H1 (cell line): ENCODE measurements at regions not wholly inside any gene's neighbourhood (a gene's known extent, or its start where the extent isn't known, plus 50 kb on each side); places are given as distances from the start of the nearest gene placed in this dataset.

ENCODE experiments used
- CTCF ChIA-PET: fragments of 300-600 bp; sonication (Branson Sonifier 250); formaldehyde crosslinking; loops from one replicate; lab custom pipeline; 2021; ENCODE audit not compliant: partially characterized antibody; lab: Charles Lee
- POLR2A ChIA-PET: fragments of 300-600 bp; sonication (Branson Sonifier 250); formaldehyde crosslinking; loops from one replicate; lab custom pipeline; 2021; ENCODE audit warnings: inconsistent platforms; ENCODE audit not compliant: partially characterized antibody; lab: Charles Lee
- DNase-seq, 2 experiments: peaks; one replicate each; pipeline versions ENCODE4 v3.0.0 to v3.0.0-alpha.2; 2010 to 2022; ENCODE audit warnings: low spot score in 2 of 2, low read depth in 1 of 2, mixed read lengths in 1 of 2
- FAIRE-seq: peaks from 2 replicates; lab custom pipeline; 2011; peaks lifted over from hg19 to GRCh38; lab: Jason Lieb, UNC
- H2AFZ ChIP-seq: 2 replicates; pipeline ENCODE4 v1.8.1; 2012; ENCODE audit warnings: low read length, inconsistent platforms
- H2AK5ac ChIP-seq: 2 replicates; pipeline ENCODE4 v1.6.1; 2013; ENCODE audit warnings: low read depth, low read length
- H2BK120ac ChIP-seq: replicated peaks from 2 replicates; pipeline ENCODE3; 2013; ENCODE audit warnings: low read depth, low read length, inconsistent platforms
- H2BK12ac ChIP-seq: 2 replicates; pipeline ENCODE4 v1.6.1; 2013; ENCODE audit warnings: low read depth, low read length
- H2BK15ac ChIP-seq: 2 replicates; pipeline ENCODE4 v1.6.1; 2013; ENCODE audit warnings: low read length
- H2BK20ac ChIP-seq: 2 replicates; pipeline ENCODE4 v1.6.1; 2013; ENCODE audit warnings: low read length
- H2BK5ac ChIP-seq: 2 replicates; pipeline ENCODE4 v1.6.1; 2013; ENCODE audit warnings: low read depth, low read length
- H3K14ac ChIP-seq: 2 replicates; pipeline ENCODE4 v1.6.1; 2013; ENCODE audit warnings: inconsistent platforms; ENCODE audit not compliant: insufficient read length
- H3K18ac ChIP-seq: 2 replicates; pipeline ENCODE4 v1.6.1; 2013; ENCODE audit warnings: low read length; ENCODE audit errors: extremely low read depth
- H3K23ac ChIP-seq: 2 replicates; pipeline ENCODE4 v1.6.1; 2013; ENCODE audit warnings: inconsistent platforms; ENCODE audit not compliant: insufficient read length
- H3K23me2 ChIP-seq: 2 replicates; pipeline ENCODE4 v1.6.1; 2013; ENCODE audit warnings: low read depth, low read length
- H3K27ac ChIP-seq: 2 replicates; pipeline ENCODE4 v1.6.1; 2011; ENCODE audit warnings: low read depth, low read length, inconsistent platforms
- H3K27me3 ChIP-seq, 4 experiments: replicated peaks in 1 of 4; 1 replicate in 1 of 4; 2 replicates in 3 of 4; pipeline versions ENCODE4 v1.6.1 to v1.8.1; 2011 to 2013; ENCODE audit warnings: low read length in 3 of 4, mild to moderate bottlenecking in 3 of 4, inconsistent platforms in 2 of 4, mixed read lengths in 2 of 4, moderate library complexity in 1 of 4; ENCODE audit not compliant: control insufficient read depth in 3 of 4, insufficient read depth in 3 of 4; ENCODE audit errors: extremely low read depth in 1 of 4
- H3K36me3 ChIP-seq, 4 experiments: 2 replicates each; pipeline versions ENCODE4 v1.6.1 to v1.8.1; 2011 to 2013; ENCODE audit warnings: mild to moderate bottlenecking in 4 of 4, low read length in 3 of 4, moderate library complexity in 2 of 4, control low read depth in 1 of 4, inconsistent platforms in 1 of 4; ENCODE audit not compliant: insufficient read depth in 4 of 4, control insufficient read depth in 2 of 4
- H3K4ac ChIP-seq: replicated peaks from 2 replicates; pipeline ENCODE3; 2013; ENCODE audit warnings: low read length, low read depth, mixed read lengths, inconsistent platforms; ENCODE audit not compliant: insufficient read length
- H3K4me1 ChIP-seq, 4 experiments: replicated peaks in 1 of 4; 1 replicate in 1 of 4; 2 replicates in 3 of 4; pipeline versions ENCODE4 v1.6.1 to v1.8.1; 2011 to 2013; ENCODE audit warnings: low read length in 3 of 4, inconsistent platforms in 2 of 4, mixed read lengths in 1 of 4; ENCODE audit not compliant: insufficient read depth in 4 of 4, control insufficient read depth in 3 of 4
- H3K4me2 ChIP-seq, 2 experiments: 2 replicates each; pipeline versions ENCODE4 v1.6.1 to v1.8.1; 2011 to 2013; ENCODE audit warnings: low read depth in 2 of 2, low read length in 2 of 2, control low read depth in 1 of 2, inconsistent platforms in 1 of 2, mild to moderate bottlenecking in 1 of 2; ENCODE audit not compliant: insufficient read depth in 1 of 2
- H3K4me3 ChIP-seq, 4 experiments: fragments of 200-600, 300-600 bp in 1 of 4; sonication (generic), shearing (Covaris generic), sonication (Bioruptor Twin) in 1 of 4; 2 replicates each; pipeline versions ENCODE4 v1.5.1 to v1.8.1; 2011 to 2016; ENCODE audit warnings: low read length in 4 of 4, low read depth in 3 of 4, control low read depth in 2 of 4, inconsistent platforms in 2 of 4, mild to moderate bottlenecking in 2 of 4, mixed read lengths in 1 of 4, moderate library complexity in 1 of 4; ENCODE audit not compliant: insufficient read depth in 2 of 4; ENCODE audit errors: extremely low read depth in 1 of 4
- H3K56ac ChIP-seq: replicated peaks from 2 replicates; pipeline ENCODE3; 2013; ENCODE audit warnings: low read depth, mild to moderate bottlenecking, mixed read lengths, low read length, inconsistent platforms; ENCODE audit not compliant: insufficient read length
- H3K79me1 ChIP-seq: 2 replicates; pipeline ENCODE4 v1.6.1; 2013; ENCODE audit warnings: low read depth, low read length, control low read depth
- H3K79me2 ChIP-seq, 2 experiments: 2 replicates each; pipeline versions ENCODE4 v1.6.1 to v1.8.1; 2012 to 2013; ENCODE audit warnings: low read length in 2 of 2, mild to moderate bottlenecking in 2 of 2, inconsistent platforms in 1 of 2; ENCODE audit not compliant: insufficient read depth in 2 of 2, control insufficient read depth in 1 of 2
- H3K9ac ChIP-seq, 4 experiments: replicated peaks in 1 of 4; 1 replicate in 1 of 4; 2 replicates in 3 of 4; pipeline versions ENCODE4 v1.6.1 to v1.8.1; 2011 to 2013; ENCODE audit warnings: low read depth in 3 of 4, low read length in 3 of 4, control low read depth in 2 of 4, mild to moderate bottlenecking in 2 of 4, moderate library complexity in 2 of 4, inconsistent platforms in 1 of 4; ENCODE audit errors: extremely low read depth in 1 of 4
- H3K9me3 ChIP-seq, 2 experiments: 2 replicates each; pipeline versions ENCODE4 v1.6.1 to v1.8.1; 2012 to 2013; ENCODE audit warnings: mild to moderate bottlenecking in 2 of 2, moderate library complexity in 2 of 2, control low read depth in 1 of 2, inconsistent platforms in 1 of 2, low read depth in 1 of 2, low read length in 1 of 2, mixed read lengths in 1 of 2; ENCODE audit not compliant: insufficient read depth in 2 of 2
- H4K20me1 ChIP-seq, 2 experiments: replicated peaks in 1 of 2; 2 replicates each; pipeline versions ENCODE3 to v1.8.1; 2011 to 2013; ENCODE audit warnings: inconsistent platforms in 2 of 2, low read length in 2 of 2, mild to moderate bottlenecking in 1 of 2; ENCODE audit not compliant: insufficient read depth in 2 of 2, control insufficient read depth in 1 of 2
- H4K5ac ChIP-seq: 2 replicates; pipeline ENCODE4 v1.6.1; 2013; ENCODE audit warnings: low read length, low read depth, mixed read lengths, inconsistent platforms; ENCODE audit not compliant: insufficient read length
- H4K8ac ChIP-seq: 2 replicates; pipeline ENCODE4 v1.8.0; 2013; ENCODE audit warnings: mild to moderate bottlenecking, moderate library complexity, low read length, inconsistent platforms; ENCODE audit not compliant: insufficient read depth; ENCODE audit errors: extremely low read depth
- H4K91ac ChIP-seq: replicated peaks from 2 replicates; pipeline ENCODE3; 2013; ENCODE audit warnings: low read length, mixed read lengths, inconsistent platforms; ENCODE audit not compliant: insufficient read length
- ASH2L ChIP-seq: fragments of 200-600, 300-600 bp; sonication (generic); IDR thresholded peaks from one replicate; pipeline ENCODE4 v1.7.1; 2017; ENCODE audit warnings: low read length
- CEBPB ChIP-seq: IDR thresholded peaks from 2 replicates; pipeline ENCODE4 v1.6.1; 2012; ENCODE audit warnings: low read depth, low read length
- EP300 ChIP-seq, 2 experiments: IDR thresholded peaks; 1 replicate in 1 of 2; 2 replicates in 1 of 2; pipeline ENCODE4 v1.6.1; 2011 to 2012; ENCODE audit warnings: low read depth in 2 of 2, low read length in 2 of 2, mild to moderate bottlenecking in 2 of 2, borderline replicate concordance in 1 of 2, inconsistent platforms in 1 of 2, moderate library complexity in 1 of 2
- JUND ChIP-seq: IDR thresholded peaks from 2 replicates; pipeline ENCODE4 v1.6.1; 2011; ENCODE audit warnings: mild to moderate bottlenecking, improper control_type of control experiment, low read length
- KDM4A ChIP-seq: IDR thresholded peaks from one replicate; pipeline ENCODE4 v1.7.1; 2012; ENCODE audit warnings: low read depth, mild to moderate bottlenecking, moderate library complexity, low read length, inconsistent platforms; ENCODE audit not compliant: severe bottlenecking
- RBBP5 ChIP-seq: IDR thresholded peaks from 2 replicates; pipeline ENCODE4 v1.7.1; 2012; ENCODE audit warnings: low read depth, mild to moderate bottlenecking, inconsistent platforms, low read length, moderate library complexity, borderline replicate concordance
- SP4 ChIP-seq: IDR thresholded peaks from 2 replicates; pipeline ENCODE4 v1.6.1; 2012; ENCODE audit warnings: low read length, inconsistent platforms
- SRF ChIP-seq: IDR thresholded peaks from 2 replicates; pipeline ENCODE4 v1.6.1; 2011; ENCODE audit warnings: mild to moderate bottlenecking, low read depth, low read length, moderate library complexity
- SUZ12 ChIP-seq: fragments of 200-600 bp; sonication (generic); IDR thresholded peaks from 2 replicates; pipeline ENCODE4 v1.6.1; 2012; ENCODE audit warnings: mild to moderate bottlenecking, inconsistent platforms, low read length, moderate library complexity, mixed read lengths
- TBP ChIP-seq: IDR thresholded peaks from 2 replicates; pipeline ENCODE4 v1.6.1; 2011; ENCODE audit warnings: low read depth, low read length, improper control_type of control experiment
- TEAD4 ChIP-seq: IDR thresholded peaks from 2 replicates; pipeline ENCODE4 v1.6.1; 2012; ENCODE audit warnings: low read depth, low read length, inconsistent platforms, mixed read lengths
- YY1 ChIP-seq: IDR thresholded peaks from 2 replicates; pipeline ENCODE4 v1.6.1; 2011; ENCODE audit warnings: low read depth, mild to moderate bottlenecking, low read length
- WGBS, 2 experiments: shearing (Covaris generic) in 1 of 2; methylation state at CpG; one replicate each; pipeline versions ENCODE4 v1.1.6 to v1.1.7; 2013 to 2015; ENCODE audit warnings: low lambda C conversion rate in 2 of 2, mixed read lengths in 2 of 2, inconsistent platforms in 1 of 2, low coverage in 1 of 2, missing lambda C conversion rate in 1 of 2; ENCODE audit not compliant: insufficient replicate concordance in 2 of 2, insufficient coverage in 1 of 2, insufficient read length in 1 of 2; ENCODE audit errors: extremely low coverage in 1 of 2, missing lambda C conversion rate in 1 of 2; 5-methylcytosine and 5-hydroxymethylcytosine counted together

DNA sequence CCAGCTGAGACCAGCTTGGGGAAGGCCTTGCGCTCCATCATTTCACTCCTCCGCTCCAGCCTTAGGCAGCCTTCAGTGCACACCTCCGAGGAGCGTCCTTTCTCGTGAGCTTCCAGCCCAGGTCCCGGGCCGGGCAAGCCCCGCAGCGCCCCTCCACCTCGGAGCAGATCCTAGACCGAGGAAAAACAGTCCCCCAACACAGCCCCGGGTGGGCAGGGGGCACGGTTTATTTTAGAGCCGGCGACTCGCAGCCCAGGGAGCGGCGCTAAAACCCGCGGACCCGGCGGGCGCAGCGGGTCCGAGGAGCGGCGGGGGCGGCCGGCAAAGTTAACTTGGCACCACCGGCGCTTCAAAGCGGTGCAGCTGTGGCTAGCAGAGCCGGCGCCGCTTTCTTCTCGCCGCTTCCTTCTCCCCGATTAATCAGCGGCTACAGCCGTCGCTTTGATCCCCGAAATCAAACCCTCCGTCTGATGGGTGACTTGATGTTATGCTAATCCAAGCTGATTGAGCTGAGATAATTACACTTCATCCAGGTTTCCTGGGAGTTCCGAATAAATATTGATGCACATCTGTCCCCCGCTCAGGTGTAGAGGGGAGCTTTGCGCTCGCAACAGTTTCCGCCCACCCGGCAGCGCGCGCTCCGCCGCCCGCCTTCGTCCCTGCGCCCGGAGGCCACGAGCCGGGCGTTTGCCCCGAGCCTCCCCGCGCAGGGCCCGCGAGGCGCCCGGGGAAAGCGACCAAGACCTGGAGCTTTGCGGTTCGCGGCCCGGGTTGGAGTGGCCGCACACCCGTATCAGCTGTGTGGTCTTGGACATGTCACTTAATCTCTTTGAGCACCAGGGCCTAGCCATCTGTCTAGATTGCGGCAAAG lies 192.7 kb downstream of the BUD13 start:
- no peak for FAIRE-seq
- TF ChIP-seq YY1 = no peak
- peak; percentile 83 for TF ChIP-seq SUZ12
- TF ChIP-seq JUND = no peak
- peak; percentile 51 for TF ChIP-seq KDM4A
- no peak for TF ChIP-seq EP300 (IDR thresholded peaks at IDR 0.05; ENCODE audit: borderline replicate concordance in 1 of 2, low read depth in 2 of 2, low read length in 2 of 2)
- no peak for TF ChIP-seq SRF
- TF ChIP-seq ASH2L = peak; percentile 23
- TF ChIP-seq SP4 = no peak
- peak; percentile 33; the same call in 1 of the 2 replicates for TF ChIP-seq RBBP5
- TF ChIP-seq CEBPB = no peak
- TF ChIP-seq TEAD4 = no peak
- no peak for TF ChIP-seq TBP

More for the DNA sequence above, 192.7 kb downstream of the BUD13 start:
- no peaks in the 10 kb centered on the region for H3K79me1 ChIP-seq
- no peak overlapping the region for H3K23ac ChIP-seq
- no peak overlapping the region for H3K14ac ChIP-seq
- H2BK5ac ChIP-seq = no peak overlapping the region
- H2BK15ac ChIP-seq = no peak overlapping the region; the same call in 1 of the 2 replicates
- H4K5ac ChIP-seq = no peak overlapping the region
- no peak overlapping the region for H3K27ac ChIP-seq
- H3K4ac ChIP-seq = no peak overlapping the region
- H2BK120ac ChIP-seq = no peak overlapping the region
- H2AK5ac ChIP-seq = no peak overlapping the region
- peak overlapping the region; percentile 75; the same call in 1 of the 2 replicates for H3K18ac ChIP-seq
- H2BK12ac ChIP-seq = peak overlapping the region; percentile 52
- no peak overlapping the region for H2AFZ ChIP-seq
- no peak overlapping the region; the same call in 1 of the 2 replicates for H4K8ac ChIP-seq
- ChIA-PET POLR2A (interaction anchor here (0.8 to 1.3 kb wide), 3 partner anchors 74 to 328 kb away, joined by 3 to 4 read pairs (median 3); no protein-coding TSS in a partner anchor), CTCF (interaction anchor here (0.6 to 3.0 kb wide), 19 partner anchors 12 to 622 kb away, joined by 3 to 25 read pairs (median 4); no protein-coding TSS in a partner anchor)
- H3K4me2 ChIP-seq = peak overlapping the region; percentile 79 to 95
- H3K9me3 ChIP-seq = no peaks in the 10 kb centered on the region
- peaks cover 57 to 89% (median 80%) of the 10 kb centered on the region in 4 experiments for H3K27me3 ChIP-seq
- no peaks in the 10 kb centered on the region for H3K79me2 ChIP-seq
- H3K23me2 ChIP-seq = peaks cover 13% of the 10 kb centered on the region; the same call in 1 of the 2 replicates
- H4K20me1 ChIP-seq = peaks cover 2 to 7% of the 10 kb centered on the region in 2 experiments
- H3K9ac ChIP-seq = peak overlapping the region in 1 of 4 experiments; percentile 39; a peak in 2 of 7 replicates
- peaks cover 18 to 28% (median 21%) of the 10 kb centered on the region in 4 experiments for H3K4me1 ChIP-seq
- no peak overlapping the region for H4K91ac ChIP-seq
- H3K36me3 ChIP-seq = no peaks in the 10 kb centered on the region
- H2BK20ac ChIP-seq = no peak overlapping the region
- peak in 1 of 2 experiments; percentile 69 for DNase-seq
- WGBS, 2 experiments = 2% methylated on average over 74 of the region's 76 CpGs; no CpG with 5 or more reads in 1 of the 2 experiments
- H3K56ac ChIP-seq = no peak overlapping the region
- peak overlapping the region; percentile 26 to 55 (median 39); a peak in 6 of 8 replicates for H3K4me3 ChIP-seq
